ENCODE measurements at regions not wholly inside any gene's neighbourhood (a gene's known extent, or its start where the extent isn't known, plus 50 kb on each side); places are given as distances from the start of the nearest gene placed in this dataset.
A peak's percentile ranks its signal among the peaks of the same experiment; 100 is the strongest.

DNA sequence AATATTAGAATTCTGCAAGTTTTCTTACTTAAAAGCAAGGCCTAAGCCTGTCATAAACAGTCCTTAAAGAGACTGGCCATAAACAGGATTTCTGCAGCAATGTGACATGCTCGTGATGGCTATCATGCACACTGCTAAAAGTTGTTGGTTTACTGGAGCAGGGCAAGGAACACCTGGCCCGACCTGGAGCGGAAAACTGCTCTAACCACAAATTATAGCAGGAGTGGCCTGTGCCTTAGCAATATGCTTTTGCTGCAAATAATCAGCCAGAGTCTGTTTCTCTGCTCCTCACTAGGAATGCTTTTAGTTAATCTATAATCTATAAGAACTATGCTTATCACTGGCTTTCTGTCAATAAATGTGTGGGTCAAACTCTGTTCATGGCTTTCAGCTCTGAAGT is 322.9 kb upstream of the RPS23 start (continued):
- TF ChIP-seq ZNF337 (CRISPR knock-in tag; IDR thresholded peaks at IDR 0.05; ENCODE audit: borderline replicate concordance, low read depth) (no peak), ZMYM4 (CRISPR knock-in tag; IDR thresholded peaks at IDR 0.05) (0 out of 2 replicates have a peak, but pooled peaks have one; percentile 17), RFX3 (CRISPR knock-in tag; IDR thresholded peaks at IDR 0.05) (no peak), SALL1 (CRISPR knock-in tag; IDR thresholded peaks at IDR 0.05) (peak; percentile 23; the same call in 1 of the 2 replicates), ZNF598 (CRISPR knock-in tag; IDR thresholded peaks at IDR 0.05; ENCODE audit: borderline replicate concordance) (no peak), ZNF326 (CRISPR knock-in tag; IDR thresholded peaks at IDR 0.05; ENCODE audit: borderline replicate concordance) (no peak), ZNF83 (CRISPR knock-in tag; IDR thresholded peaks at IDR 0.05; ENCODE audit: borderline replicate concordance) (no peak)
- TF ChIP-seq, protein P1, sequence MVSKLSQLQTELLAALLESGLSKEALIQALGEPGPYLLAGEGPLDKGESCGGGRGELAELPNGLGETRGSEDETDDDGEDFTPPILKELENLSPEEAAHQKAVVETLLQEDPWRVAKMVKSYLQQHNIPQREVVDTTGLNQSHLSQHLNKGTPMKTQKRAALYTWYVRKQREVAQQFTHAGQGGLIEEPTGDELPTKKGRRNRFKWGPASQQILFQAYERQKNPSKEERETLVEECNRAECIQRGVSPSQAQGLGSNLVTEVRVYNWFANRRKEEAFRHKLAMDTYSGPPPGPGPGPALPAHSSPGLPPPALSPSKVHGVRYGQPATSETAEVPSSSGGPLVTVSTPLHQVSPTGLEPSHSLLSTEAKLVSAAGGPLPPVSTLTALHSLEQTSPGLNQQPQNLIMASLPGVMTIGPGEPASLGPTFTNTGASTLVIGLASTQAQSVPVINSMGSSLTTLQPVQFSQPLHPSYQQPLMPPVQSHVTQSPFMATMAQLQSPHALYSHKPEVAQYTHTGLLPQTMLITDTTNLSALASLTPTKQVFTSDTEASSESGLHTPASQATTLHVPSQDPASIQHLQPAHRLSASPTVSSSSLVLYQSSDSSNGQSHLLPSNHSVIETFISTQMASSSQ (IDR thresholded peaks at IDR 0.05; ENCODE audit: low read depth): peak; percentile 26; the same call in 1 of the 2 replicates
- TF ChIP-seq, protein P1 (CRISPR knock-in tag; IDR thresholded peaks at IDR 0.05; ENCODE audit: borderline replicate concordance): peak; percentile 23; the same call in 1 of the 2 replicates
- TF ChIP-seq, protein P2, sequence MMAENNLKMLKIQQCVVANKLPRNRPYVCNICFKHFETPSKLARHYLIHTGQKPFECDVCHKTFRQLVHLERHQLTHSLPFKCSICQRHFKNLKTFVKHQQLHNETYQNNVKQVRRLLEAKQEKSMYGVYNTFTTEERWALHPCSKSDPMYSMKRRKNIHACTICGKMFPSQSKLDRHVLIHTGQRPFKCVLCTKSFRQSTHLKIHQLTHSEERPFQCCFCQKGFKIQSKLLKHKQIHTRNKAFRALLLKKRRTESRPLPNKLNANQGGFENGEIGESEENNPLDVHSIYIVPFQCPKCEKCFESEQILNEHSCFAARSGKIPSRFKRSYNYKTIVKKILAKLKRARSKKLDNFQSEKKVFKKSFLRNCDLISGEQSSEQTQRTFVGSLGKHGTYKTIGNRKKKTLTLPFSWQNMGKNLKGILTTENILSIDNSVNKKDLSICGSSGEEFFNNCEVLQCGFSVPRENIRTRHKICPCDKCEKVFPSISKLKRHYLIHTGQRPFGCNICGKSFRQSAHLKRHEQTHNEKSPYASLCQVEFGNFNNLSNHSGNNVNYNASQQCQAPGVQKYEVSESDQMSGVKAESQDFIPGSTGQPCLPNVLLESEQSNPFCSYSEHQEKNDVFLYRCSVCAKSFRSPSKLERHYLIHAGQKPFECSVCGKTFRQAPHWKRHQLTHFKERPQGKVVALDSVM (CRISPR knock-in tag; IDR thresholded peaks at IDR 0.05): no peak

Measured in HepG2 (cell line).